Cardiac muscle cell (in vitro differentiated cells and primary cell): ENCODE measurements at regions not wholly inside any gene's neighbourhood (a gene's known extent, or its start where the extent isn't known, plus 50 kb on each side); places are given as distances from the start of the nearest gene placed in this dataset.

Experiments used
- DNase-seq, 2 donors: peaks; one replicate each; pipeline versions ENCODE4 v3.0.0 to v3.0.0-alpha.2; 2010 to 2017; ENCODE audit warnings: low read depth in 1 of 2, low spot score in 1 of 2
- H3K27ac ChIP-seq: fragments of 200-600 bp; sonication (generic); 2 replicates; pipeline ENCODE4 v1.5.1; 2016
- H3K27me3 ChIP-seq: fragments of 200-600 bp; sonication (generic); 2 replicates; pipeline ENCODE4 v1.6.0; 2016; ENCODE audit warnings: control low read depth
- H3K36me3 ChIP-seq: fragments of 200-600 bp; sonication (generic); 2 replicates; pipeline ENCODE4 v1.5.1; 2016; ENCODE audit warnings: control low read depth
- H3K4me1 ChIP-seq: fragments of 200-600 bp; sonication (generic); 2 replicates; pipeline ENCODE4 v1.8.1; 2017; ENCODE audit warnings: low read depth, mild to moderate bottlenecking, mixed run types
- H3K4me3 ChIP-seq: fragments of 200-600 bp; sonication (generic); 2 replicates; pipeline ENCODE4 v1.5.1; 2016; ENCODE audit warnings: mild to moderate bottlenecking
- H3K9me3 ChIP-seq: fragments of 200-600 bp; sonication (generic); 2 replicates; pipeline ENCODE4 v1.5.1; 2017; ENCODE audit warnings: low read depth, mild to moderate bottlenecking, control low read depth
- CTCF ChIP-seq: IDR thresholded peaks from 2 replicates; pipeline ENCODE4 v1.5.1; 2012; ENCODE audit warnings: low read depth, mild to moderate bottlenecking, low read length

- H3K4me3 ChIP-seq, result no peak overlapping the region
- no peak for TF ChIP-seq CTCF
- no peaks in the 10 kb centered on the region for H3K4me1 ChIP-seq
- H3K9me3 ChIP-seq, result no peaks in the 10 kb centered on the region
- H3K27me3 ChIP-seq, result no peaks in the 10 kb centered on the region
- DNase-seq, result no peak
- H3K27ac ChIP-seq, result no peak overlapping the region
- H3K36me3 ChIP-seq, result no peaks in the 10 kb centered on the region
Measured at GRCh38 chr9:105879181-105879580, 184.8 kb downstream of the TMEM38B start.

- no peaks in the 10 kb centered on the region for H3K4me1 ChIP-seq
- no peak for TF ChIP-seq CTCF
- no peak for DNase-seq
- no peaks in the 10 kb centered on the region for H3K9me3 ChIP-seq
- H3K36me3 ChIP-seq, result no peaks in the 10 kb centered on the region
- no peaks in the 10 kb centered on the region for H3K27me3 ChIP-seq
- H3K4me3 ChIP-seq, result no peak overlapping the region
- H3K27ac ChIP-seq, result no peak overlapping the region
Measured at GRCh38 chr9:105880517-105880916, 186.2 kb downstream of the TMEM38B start.

- H3K36me3 ChIP-seq, result no peaks in the 10 kb centered on the region
- no peaks in the 10 kb centered on the region for H3K4me1 ChIP-seq
- no peak for DNase-seq
- no peak for TF ChIP-seq CTCF
- no peaks in the 10 kb centered on the region for H3K9me3 ChIP-seq
- no peaks in the 10 kb centered on the region for H3K27me3 ChIP-seq
- H3K27ac ChIP-seq, result no peak overlapping the region
- H3K4me3 ChIP-seq, result no peak overlapping the region
Measured at GRCh38 chr9:105881021-105881420, 186.7 kb downstream of the TMEM38B start.

GRCh38 chr9:105881654-105882349, 187.5 kb downstream of the TMEM38B start:
- DNase-seq, result peak; percentile 70 to 84
- Histone ChIP-seq H3K9me3 (no peaks in the 10 kb centered on the region), H3K27me3 (no peaks in the 10 kb centered on the region), H3K4me3 (no peak overlapping the region), H3K36me3 (no peaks in the 10 kb centered on the region), H3K27ac (no peak overlapping the region), H3K4me1 (no peaks in the 10 kb centered on the region)
- TF ChIP-seq CTCF, result peak; percentile 95

- no peaks in the 10 kb centered on the region for H3K4me1 ChIP-seq
- H3K9me3 ChIP-seq, result no peaks in the 10 kb centered on the region
- no peak for TF ChIP-seq CTCF
- DNase-seq, result no peak
- no peak overlapping the region for H3K27ac ChIP-seq
- H3K4me3 ChIP-seq, result no peak overlapping the region
- no peaks in the 10 kb centered on the region for H3K27me3 ChIP-seq
- no peaks in the 10 kb centered on the region for H3K36me3 ChIP-seq
Measured at GRCh38 chr9:105883847-105884246, 189.5 kb downstream of the TMEM38B start.
